Mesothelial cell of epicardium (in vitro differentiated cells): ENCODE measurements at regions not wholly inside any gene's neighbourhood (a gene's known extent, or its start where the extent isn't known, plus 50 kb on each side); places are given as distances from the start of the nearest gene placed in this dataset.
"Not testable (repeated sequence)": the region's sequence is repeated elsewhere in the genome, so short reads cannot be mapped to it uniquely, and the experiment has no call there.

Experiments used
- DNase-seq, 2 experiments: peaks; one replicate each; pipeline ENCODE4 v3.0.0; 2021; ENCODE audit warnings: low spot score in 2 of 2; ENCODE audit not compliant: unreplicated experiment in 2 of 2
- H3K27ac Mint-ChIP-seq: 2 replicates; pipeline ENCODE4 v1.8.0; 2021; ENCODE audit warnings: mixed read lengths
- H3K27me3 Mint-ChIP-seq: 2 replicates; pipeline ENCODE4 v1.8.0; 2021; ENCODE audit warnings: low read depth, mixed read lengths
- H3K36me3 Mint-ChIP-seq: 2 replicates; pipeline ENCODE4 v1.8.0; 2021; ENCODE audit warnings: mixed read lengths
- H3K4me1 Mint-ChIP-seq: 2 replicates; pipeline ENCODE4 v1.8.0; 2021; ENCODE audit warnings: mixed read lengths
- H3K4me3 Mint-ChIP-seq: 2 replicates; pipeline ENCODE4 v1.8.0; 2021; ENCODE audit warnings: mild to moderate bottlenecking, moderate library complexity, mixed read lengths
- H3K9me3 Mint-ChIP-seq: 2 replicates; pipeline ENCODE4 v1.8.0; 2021; ENCODE audit warnings: mixed read lengths
- TF ChIP-seq, protein P1 (sequence below): fragments of 200-600 bp; sonication (generic); IDR thresholded peaks from one replicate; pipeline ENCODE4 v1.5.0; 2021; ENCODE audit warnings: antibody characterized with exemption; ENCODE audit not compliant: unreplicated experiment

DNA sequence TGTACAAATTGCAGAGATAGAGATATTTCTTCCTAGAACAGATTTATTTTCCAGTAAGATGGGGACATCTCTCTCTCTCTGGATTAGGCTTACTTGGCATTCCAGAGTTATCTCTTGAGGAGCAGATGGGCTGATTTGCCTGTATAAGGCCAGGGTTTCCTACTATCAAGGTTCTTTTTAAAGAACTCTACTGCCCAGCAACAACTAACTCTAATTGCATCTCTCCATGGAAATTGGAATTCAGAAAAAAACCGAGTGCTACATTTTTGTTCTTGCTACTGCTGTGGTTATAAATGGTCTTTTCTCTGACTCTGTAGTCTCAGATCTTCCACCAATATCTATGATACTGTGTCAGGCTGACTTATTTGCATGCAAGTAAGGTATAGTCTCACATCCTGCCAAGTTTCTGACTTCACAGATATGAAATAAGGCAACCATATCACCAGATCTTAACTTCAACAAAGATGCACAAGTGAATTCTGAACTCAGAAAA lies 161.1 kb downstream of the CRPPA start:
- no peaks in the 10 kb centered on the region for H3K27me3 Mint-ChIP-seq

DNA sequence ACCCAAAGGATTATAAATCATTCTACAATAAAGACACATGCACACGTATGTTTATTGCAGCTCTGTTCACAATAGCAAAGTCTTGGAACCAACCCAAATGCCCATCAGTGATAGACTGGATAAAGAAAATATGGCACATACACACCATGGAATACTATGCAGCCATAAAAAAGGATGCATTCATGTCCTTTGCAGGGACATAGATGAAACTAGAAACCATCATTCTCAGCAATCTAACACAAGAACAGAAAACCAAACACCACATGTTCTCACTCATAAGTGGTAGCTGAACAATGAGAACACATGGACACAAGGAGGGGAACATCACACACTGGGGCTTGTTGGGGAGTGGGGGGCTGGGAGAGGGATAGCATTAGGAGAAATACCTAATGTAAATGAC lies 164.9 kb downstream of the CRPPA start:
- peaks cover 32% of the 10 kb centered on the region for H3K9me3 Mint-ChIP-seq
- not testable (repeated sequence) for H3K4me3 Mint-ChIP-seq, H3K27ac Mint-ChIP-seq

More for the DNA sequence above, 161.1 kb downstream of the CRPPA start:
- Mint-ChIP-seq H3K4me1 (peaks cover 14% of the 10 kb centered on the region), H3K9me3 (peaks cover 9% of the 10 kb centered on the region), H3K4me3 (no peak overlapping the region), H3K36me3 (peaks cover 14% of the 10 kb centered on the region), H3K27ac (peak overlapping the region; percentile 45)
- DNase-seq = no peak
- TF ChIP-seq, protein P1, sequence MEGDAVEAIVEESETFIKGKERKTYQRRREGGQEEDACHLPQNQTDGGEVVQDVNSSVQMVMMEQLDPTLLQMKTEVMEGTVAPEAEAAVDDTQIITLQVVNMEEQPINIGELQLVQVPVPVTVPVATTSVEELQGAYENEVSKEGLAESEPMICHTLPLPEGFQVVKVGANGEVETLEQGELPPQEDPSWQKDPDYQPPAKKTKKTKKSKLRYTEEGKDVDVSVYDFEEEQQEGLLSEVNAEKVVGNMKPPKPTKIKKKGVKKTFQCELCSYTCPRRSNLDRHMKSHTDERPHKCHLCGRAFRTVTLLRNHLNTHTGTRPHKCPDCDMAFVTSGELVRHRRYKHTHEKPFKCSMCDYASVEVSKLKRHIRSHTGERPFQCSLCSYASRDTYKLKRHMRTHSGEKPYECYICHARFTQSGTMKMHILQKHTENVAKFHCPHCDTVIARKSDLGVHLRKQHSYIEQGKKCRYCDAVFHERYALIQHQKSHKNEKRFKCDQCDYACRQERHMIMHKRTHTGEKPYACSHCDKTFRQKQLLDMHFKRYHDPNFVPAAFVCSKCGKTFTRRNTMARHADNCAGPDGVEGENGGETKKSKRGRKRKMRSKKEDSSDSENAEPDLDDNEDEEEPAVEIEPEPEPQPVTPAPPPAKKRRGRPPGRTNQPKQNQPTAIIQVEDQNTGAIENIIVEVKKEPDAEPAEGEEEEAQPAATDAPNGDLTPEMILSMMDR = no peak

DNA sequence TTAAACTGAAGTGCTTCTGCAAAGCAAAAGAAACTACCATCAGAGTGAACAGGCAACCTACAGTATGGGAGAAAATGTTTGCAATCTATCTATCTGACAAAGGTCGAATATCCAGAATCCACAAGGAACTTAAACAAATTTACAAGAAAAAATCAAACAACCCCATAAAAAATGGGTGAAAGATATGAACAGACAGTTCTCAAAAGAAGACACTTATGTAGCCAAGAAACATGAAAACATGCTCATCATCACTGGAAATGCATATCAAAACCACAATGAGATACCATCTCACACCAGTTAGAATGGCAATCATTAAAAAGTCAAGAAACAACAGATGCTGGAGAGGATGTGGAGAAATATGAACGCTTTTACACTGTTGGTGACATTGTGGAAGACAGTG lies 165.4 kb downstream of the CRPPA start:
- H3K27ac Mint-ChIP-seq, H3K4me3 Mint-ChIP-seq, H3K27me3 Mint-ChIP-seq, DNase-seq: not testable (repeated sequence)
- Mint-ChIP-seq H3K9me3 (peaks cover 35% of the 10 kb centered on the region), H3K36me3 (peaks cover 43% of the 10 kb centered on the region), H3K4me1 (peaks cover 12% of the 10 kb centered on the region)

More for the DNA sequence above, 164.9 kb downstream of the CRPPA start:
- not testable (repeated sequence) for DNase-seq, H3K27me3 Mint-ChIP-seq
- H3K36me3 Mint-ChIP-seq = peaks cover 41% of the 10 kb centered on the region
- H3K4me1 Mint-ChIP-seq = peaks cover 12% of the 10 kb centered on the region

DNA sequence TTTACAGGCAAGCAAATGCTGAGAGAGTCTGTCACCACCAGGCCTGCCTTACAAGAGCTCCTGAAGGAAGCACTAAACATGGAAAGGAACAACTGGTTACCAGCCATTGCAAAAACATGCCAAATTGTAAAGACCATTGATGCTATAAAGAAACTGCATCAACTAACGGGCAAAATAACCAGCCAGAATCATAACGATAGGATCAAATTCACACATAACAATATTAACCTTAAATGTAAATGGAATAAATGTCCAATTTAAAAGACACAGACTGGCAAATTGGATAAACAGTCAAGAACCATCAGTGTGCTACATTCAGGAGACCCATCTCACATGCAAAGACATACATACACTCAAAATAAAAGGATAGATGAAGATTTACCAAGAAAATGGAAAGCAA lies 170.7 kb downstream of the CRPPA start:
- Mint-ChIP-seq H3K9me3 (peaks cover 45% of the 10 kb centered on the region), H3K36me3 (peaks cover 44% of the 10 kb centered on the region)
- not testable (repeated sequence) for H3K27ac Mint-ChIP-seq, DNase-seq, H3K4me1 Mint-ChIP-seq, H3K27me3 Mint-ChIP-seq, H3K4me3 Mint-ChIP-seq

DNA sequence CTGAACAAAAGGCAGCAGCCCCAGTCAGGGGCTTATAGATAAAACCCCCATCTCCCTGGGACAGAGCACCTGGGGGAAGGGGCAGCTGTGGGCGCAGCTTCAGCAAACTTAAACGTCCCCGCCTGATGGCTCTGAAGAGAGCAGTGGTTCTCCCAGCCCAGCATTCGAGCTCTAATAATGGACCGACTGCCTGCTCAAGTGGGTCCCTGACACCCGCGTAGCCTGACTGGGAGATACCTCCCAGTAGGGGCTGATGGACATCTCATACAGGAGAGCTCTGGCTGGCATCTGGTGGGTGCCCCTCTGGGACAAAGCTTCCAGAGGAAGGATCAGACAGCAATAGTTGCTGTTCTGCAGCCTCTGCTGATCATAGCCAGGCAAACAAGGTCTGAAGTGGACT lies 172.1 kb downstream of the CRPPA start:
- not testable (repeated sequence) for H3K4me1 Mint-ChIP-seq, H3K27me3 Mint-ChIP-seq, H3K4me3 Mint-ChIP-seq, DNase-seq, H3K27ac Mint-ChIP-seq
- Mint-ChIP-seq H3K36me3 (peaks cover 33% of the 10 kb centered on the region), H3K9me3 (peaks cover 32% of the 10 kb centered on the region)

DNA sequence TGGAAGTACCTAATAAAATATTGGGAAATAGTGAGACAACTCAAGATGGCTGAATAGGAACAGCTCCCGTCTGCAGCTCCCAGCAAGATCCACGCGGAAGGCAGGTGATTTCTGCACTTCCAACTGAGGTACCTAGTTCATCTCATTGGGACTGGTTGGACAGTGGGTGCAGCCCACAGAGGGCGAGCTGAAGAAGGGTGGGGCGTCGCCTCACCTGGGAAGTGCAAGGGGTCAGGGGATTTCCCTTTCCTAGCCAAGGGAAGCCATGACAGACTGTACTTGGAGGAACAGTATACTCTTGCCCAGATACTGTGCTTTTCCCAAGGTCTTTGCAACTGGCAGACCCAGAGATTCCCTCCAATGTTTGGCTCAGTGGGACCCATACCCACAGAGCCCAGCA lies 172.8 kb downstream of the CRPPA start:
- not testable (repeated sequence) for H3K27ac Mint-ChIP-seq, H3K4me3 Mint-ChIP-seq, H3K27me3 Mint-ChIP-seq, DNase-seq, H3K4me1 Mint-ChIP-seq
- Mint-ChIP-seq H3K9me3 (peaks cover 29% of the 10 kb centered on the region), H3K36me3 (peaks cover 31% of the 10 kb centered on the region)

DNA sequence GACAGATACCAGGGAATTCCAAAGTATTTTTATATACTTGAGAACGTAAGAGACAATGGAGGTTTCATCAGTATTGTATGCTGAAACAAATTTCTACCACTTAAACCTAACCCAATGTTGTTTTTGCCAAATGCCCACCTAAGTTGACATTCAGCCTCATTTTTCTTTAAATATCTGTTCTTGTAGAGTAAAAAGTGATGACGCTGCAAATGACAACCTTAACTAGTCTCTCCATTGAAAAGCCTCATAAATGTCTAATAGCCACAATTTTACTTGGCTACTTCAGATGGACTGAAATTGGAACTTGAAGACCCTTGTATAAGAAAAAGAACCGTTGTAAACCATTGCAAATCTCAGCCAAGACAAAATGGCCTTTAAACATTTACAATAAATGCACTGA lies 176.9 kb downstream of the CRPPA start:
- Mint-ChIP-seq H3K9me3 (peaks cover 5% of the 10 kb centered on the region), H3K36me3 (peaks cover 6% of the 10 kb centered on the region), H3K4me1 (peaks cover 6% of the 10 kb centered on the region), H3K27me3 (no peaks in the 10 kb centered on the region), H3K27ac (no peak overlapping the region), H3K4me3 (no peak overlapping the region)
- DNase-seq = no peak
- TF ChIP-seq, protein P1 = no peak

DNA sequence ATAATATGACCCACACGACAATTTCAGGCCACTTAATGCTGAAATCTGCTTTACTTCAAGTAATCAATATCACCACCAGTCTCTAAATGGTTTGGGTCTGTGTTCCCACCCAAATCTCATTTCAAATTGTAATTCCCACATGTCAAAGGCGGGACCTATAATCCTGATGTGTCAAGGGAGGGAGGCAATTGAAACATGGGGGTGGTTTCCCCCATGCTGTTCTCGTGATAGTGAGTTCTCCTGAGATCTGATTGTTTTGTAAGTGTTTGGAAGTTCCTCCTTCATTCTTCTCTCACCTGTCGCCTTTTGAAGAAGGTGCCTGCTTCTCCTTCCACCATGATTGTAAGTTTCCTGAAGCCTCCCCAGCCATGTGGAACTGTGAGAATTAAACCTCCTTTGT lies 178.4 kb downstream of the CRPPA start:
- TF ChIP-seq, protein P1 = no peak
- Mint-ChIP-seq H3K36me3 (peaks cover 2% of the 10 kb centered on the region), H3K4me1 (peaks cover 6% of the 10 kb centered on the region), H3K27ac (no peak overlapping the region), H3K4me3 (no peak overlapping the region), H3K9me3 (peaks cover 8% of the 10 kb centered on the region), H3K27me3 (no peaks in the 10 kb centered on the region)
- no peak for DNase-seq
